Stimulated activated CD8-positive, alpha-beta memory T cell treated with anti-CD3 and anti-CD28 coated beads, Interleukin-15, amount 100 ng/mL, for 4 hours (primary cell): ENCODE measurements at regions not wholly inside any gene's neighbourhood (a gene's known extent, or its start where the extent isn't known, plus 50 kb on each side); places are given as distances from the start of the nearest gene placed in this dataset.

ENCODE experiments used
- DNase-seq, 2 donors: peaks; one replicate each; pipeline ENCODE4 v3.0.0-alpha.2; 2020; ENCODE audit warnings: low read depth in 2 of 2

GRCh38 chr2:6352906-6353515, 512.7 kb downstream of the CMPK2 start:
- DNase-seq, result no peak

GRCh38 chr2:6353669-6354068, 512.0 kb downstream of the CMPK2 start:
- no peak for DNase-seq

GRCh38 chr2:6354546-6354945, 511.2 kb downstream of the CMPK2 start:
- DNase-seq, result no peak

- DNase-seq, result no peak
Measured at GRCh38 chr2:6355886-6356761, 509.6 kb downstream of the CMPK2 start.

- no peak for DNase-seq
Measured at GRCh38 chr2:6358546-6358945, 507.2 kb downstream of the CMPK2 start.

- DNase-seq, result no peak
Measured at GRCh38 chr2:6358985-6359384, 506.7 kb downstream of the CMPK2 start.

- no peak for DNase-seq
Measured at GRCh38 chr2:6359964-6360363, 505.7 kb downstream of the CMPK2 start.

- DNase-seq, result no peak
Measured at GRCh38 chr2:6362671-6363450, 502.8 kb downstream of the CMPK2 start.

- DNase-seq, result no peak
Measured at GRCh38 chr2:6368281-6368680, 497.4 kb downstream of the CMPK2 start.

- DNase-seq, result no peak
Measured at GRCh38 chr2:6369266-6369665, 496.4 kb downstream of the CMPK2 start.

GRCh38 chr2:6370753-6371551, 494.8 kb downstream of the CMPK2 start:
- DNase-seq, result no peak

GRCh38 chr2:6372317-6372901, 493.3 kb downstream of the CMPK2 start:
- no peak for DNase-seq

GRCh38 chr2:6381326-6381725, 484.4 kb downstream of the CMPK2 start:
- no peak for DNase-seq

GRCh38 chr2:6384341-6384740, 481.4 kb downstream of the CMPK2 start:
- no peak for DNase-seq

- no peak for DNase-seq
Measured at GRCh38 chr2:6392354-6392753, 473.4 kb downstream of the CMPK2 start.

GRCh38 chr2:6392966-6393365, 472.7 kb downstream of the CMPK2 start:
- DNase-seq, result no peak

- no peak for DNase-seq
Measured at GRCh38 chr2:6393819-6394218, 471.9 kb downstream of the CMPK2 start.

GRCh38 chr2:6394276-6394675, 471.4 kb downstream of the CMPK2 start:
- DNase-seq, result no peak

GRCh38 chr2:6398421-6398820, 467.3 kb downstream of the CMPK2 start:
- no peak for DNase-seq

- DNase-seq, result no peak
Measured at GRCh38 chr2:6401301-6401700, 464.4 kb downstream of the CMPK2 start.

- DNase-seq, result no peak
Measured at GRCh38 chr2:6408057-6408456, 457.6 kb downstream of the CMPK2 start.
